AG10803 (cell line): ENCODE measurements at regions not wholly inside any gene's neighbourhood (a gene's known extent, or its start where the extent isn't known, plus 50 kb on each side); places are given as distances from the start of the nearest gene placed in this dataset.

Experiments
- DNase-seq: peaks from one replicate; pipeline ENCODE4 v3.0.0; 2010; ENCODE audit warnings: low read depth
- H3K4me3 ChIP-seq: 2 replicates; pipeline ENCODE4 v1.5.1; 2011; ENCODE audit warnings: mild to moderate bottlenecking, low read length, control low read depth
- TF ChIP-seq, protein P1 (sequence below): conservative IDR thresholded peaks from 2 replicates; pipeline ENCODE4 v1.5.1; 2011; ENCODE audit warnings: mild to moderate bottlenecking, low read length, control low read depth, inconsistent platforms

DNA sequence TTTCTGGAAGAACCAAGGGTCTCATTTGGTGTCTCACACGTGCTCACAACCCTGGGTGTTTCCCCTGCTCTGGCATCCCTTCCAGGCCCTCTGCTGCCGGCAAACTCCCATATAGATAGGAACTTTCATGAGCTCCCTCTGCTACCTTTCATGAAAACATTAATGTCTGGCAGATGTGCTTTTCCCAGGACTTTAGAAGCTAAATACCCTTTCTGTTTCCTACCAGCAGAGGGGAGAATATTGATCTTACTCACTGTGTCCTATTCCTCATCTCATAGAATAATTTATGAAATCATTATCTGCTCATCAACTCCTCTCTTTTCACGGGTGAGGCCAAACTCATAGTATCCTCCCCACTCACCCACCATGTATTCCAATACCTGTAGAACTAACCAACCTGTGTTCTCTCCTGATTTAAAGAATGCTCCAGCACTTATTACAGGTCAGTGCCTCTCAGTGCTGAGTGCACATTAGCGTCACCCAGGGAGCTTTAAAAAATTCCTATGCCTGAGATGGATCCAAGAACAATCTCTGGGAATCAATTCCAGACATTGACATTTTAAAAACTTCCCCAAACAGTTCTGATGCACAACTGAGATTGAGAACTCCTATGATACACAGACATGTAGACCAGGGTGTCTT is 298.5 kb upstream of the JAG1 start:
- H3K4me3 ChIP-seq: no peak overlapping the region
- DNase-seq: no peak
- TF ChIP-seq, protein P1, sequence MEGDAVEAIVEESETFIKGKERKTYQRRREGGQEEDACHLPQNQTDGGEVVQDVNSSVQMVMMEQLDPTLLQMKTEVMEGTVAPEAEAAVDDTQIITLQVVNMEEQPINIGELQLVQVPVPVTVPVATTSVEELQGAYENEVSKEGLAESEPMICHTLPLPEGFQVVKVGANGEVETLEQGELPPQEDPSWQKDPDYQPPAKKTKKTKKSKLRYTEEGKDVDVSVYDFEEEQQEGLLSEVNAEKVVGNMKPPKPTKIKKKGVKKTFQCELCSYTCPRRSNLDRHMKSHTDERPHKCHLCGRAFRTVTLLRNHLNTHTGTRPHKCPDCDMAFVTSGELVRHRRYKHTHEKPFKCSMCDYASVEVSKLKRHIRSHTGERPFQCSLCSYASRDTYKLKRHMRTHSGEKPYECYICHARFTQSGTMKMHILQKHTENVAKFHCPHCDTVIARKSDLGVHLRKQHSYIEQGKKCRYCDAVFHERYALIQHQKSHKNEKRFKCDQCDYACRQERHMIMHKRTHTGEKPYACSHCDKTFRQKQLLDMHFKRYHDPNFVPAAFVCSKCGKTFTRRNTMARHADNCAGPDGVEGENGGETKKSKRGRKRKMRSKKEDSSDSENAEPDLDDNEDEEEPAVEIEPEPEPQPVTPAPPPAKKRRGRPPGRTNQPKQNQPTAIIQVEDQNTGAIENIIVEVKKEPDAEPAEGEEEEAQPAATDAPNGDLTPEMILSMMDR: 0 out of 2 replicates have a peak, but pooled peaks have one; percentile 11

DNA sequence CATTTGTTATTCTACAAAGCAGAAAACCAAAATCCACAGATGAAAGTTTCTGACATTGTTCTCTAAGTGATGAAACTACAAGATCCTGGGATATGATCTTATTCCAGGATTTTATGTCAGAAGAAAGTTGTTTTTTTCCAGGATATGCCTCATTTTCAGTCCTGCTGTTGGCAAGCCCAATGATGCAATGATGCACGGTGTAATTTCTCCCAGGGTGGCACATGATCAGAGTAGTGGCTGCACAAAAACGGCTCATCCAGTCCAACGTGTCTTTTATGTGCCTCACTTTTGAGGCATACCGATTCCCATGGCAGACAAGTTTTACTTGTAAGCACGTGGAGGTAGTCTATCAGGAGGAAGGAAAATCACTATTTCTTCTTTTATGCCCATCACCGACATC is 302.3 kb upstream of the JAG1 start:
- DNase-seq: no peak
- H3K4me3 ChIP-seq: no peak overlapping the region
- TF ChIP-seq, protein P1: no peak

DNA sequence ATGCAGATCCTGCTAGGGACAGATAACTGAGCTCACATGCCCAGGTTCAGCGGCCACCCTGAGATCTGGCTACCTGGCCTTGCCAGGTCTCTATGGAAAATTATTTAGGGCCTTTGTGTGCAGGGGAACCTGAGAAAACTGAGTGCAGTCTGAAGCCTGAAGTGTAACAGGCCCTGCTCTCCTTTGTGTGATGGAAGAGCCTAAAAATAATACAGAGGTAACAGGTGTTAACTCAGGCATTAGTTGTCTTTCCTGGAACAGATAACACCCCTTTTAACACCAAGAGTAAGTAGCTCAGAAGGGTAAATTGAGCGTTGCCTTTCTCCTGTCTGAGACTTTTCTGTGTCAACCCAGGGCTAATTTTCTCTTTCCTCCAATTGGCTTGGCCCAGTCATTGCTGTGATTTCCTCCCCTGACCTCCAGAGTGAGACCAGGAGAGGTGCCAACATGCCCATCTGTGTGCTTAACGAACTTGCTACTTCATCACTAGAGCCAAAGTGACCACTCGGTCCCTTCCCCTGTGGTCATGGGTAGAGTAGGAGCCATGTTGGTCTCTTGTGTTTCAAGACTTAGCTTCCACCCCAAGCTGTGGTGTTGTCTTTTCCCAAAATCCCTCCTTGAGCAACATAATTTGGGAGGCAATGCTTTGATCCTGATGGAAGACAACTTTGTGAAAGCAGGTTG is 304.4 kb upstream of the JAG1 start:
- TF ChIP-seq, protein P1: no peak
- DNase-seq: no peak
- no peak overlapping the region for H3K4me3 ChIP-seq

DNA sequence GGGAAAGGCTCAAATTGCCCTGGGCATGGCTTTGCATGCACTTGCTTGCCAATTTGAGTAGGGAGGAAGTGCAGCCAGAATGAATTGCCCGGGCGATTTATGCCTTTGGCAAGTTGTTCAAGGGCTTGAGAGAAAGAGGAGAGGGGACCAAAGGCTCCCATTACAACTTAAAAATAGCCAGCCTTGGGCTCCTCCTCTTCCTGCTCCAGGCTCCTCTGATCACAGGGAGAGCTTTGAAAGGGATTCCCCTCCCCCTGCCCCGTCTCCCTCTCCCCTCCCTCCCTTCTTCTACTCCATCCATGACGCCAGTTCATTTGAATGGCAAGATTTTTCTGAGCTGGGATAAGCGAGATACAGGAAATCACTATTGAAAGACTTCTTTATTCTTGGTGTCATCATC is 304.9 kb upstream of the JAG1 start:
- TF ChIP-seq, protein P1: no peak
- no peak for DNase-seq

DNA sequence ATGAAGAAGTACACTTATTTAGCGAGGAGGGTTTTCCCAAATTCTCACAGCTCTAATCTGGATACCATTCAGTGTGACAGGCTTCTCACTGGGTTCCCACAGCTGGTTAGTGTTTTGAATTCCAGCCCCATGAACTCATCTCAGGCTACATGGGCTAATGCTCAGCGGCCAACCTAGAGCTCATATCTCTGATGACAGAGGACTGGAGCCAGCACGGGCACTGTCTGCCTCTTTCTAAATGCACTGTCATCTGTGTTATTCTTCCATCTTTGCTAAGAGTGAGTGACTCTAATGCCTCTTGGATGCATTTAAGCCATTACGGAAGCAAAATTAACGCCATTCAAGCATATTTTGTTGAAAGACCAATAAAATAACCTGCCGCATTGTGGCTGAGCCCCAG is 308.9 kb upstream of the JAG1 start:
- H3K4me3 ChIP-seq: no peak overlapping the region
- TF ChIP-seq, protein P1: no peak
- DNase-seq: peak; percentile 93

More for the DNA sequence above, 304.9 kb upstream of the JAG1 start:
- H3K4me3 ChIP-seq: no peak overlapping the region

DNA sequence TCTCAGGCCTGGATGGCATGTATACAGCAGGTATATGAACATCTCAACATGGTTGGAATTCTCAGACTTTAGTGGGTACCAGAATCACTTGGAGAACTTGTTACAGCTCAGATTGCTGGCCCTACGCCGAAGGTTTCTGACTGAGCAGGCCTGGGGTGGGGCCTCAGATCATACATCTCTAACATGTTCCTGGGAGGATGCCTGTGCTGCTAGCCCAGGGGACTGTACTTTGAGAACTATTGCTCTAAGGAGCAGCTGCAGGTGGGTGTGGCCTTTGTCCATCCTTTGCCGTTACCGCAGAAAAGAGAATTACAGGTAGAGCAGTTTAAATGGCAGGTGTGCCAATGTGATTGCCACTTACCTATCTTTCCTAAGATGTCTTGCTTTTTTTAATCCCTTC is 310.5 kb upstream of the JAG1 start:
- no peak for DNase-seq
- H3K4me3 ChIP-seq: no peak overlapping the region
- TF ChIP-seq, protein P1: no peak

DNA sequence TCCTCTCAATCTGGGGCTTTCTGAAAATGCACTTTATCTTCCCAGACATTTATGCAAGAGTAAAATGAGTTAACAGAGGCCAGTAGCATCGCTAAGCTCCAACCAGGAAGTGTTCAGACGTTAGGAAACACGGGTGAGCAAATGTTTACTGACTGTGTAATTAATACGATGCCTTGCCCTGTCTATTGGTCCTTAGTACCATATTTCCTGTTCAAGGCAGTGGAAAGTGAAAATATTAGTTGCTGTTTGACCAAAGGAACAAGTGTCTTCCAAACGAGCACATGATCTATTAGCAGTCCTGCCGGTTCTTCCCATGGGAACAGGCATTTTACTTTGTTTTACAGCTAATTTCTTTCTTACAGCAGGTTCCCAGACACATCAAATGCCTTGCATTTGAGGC is 311.1 kb upstream of the JAG1 start:
- no peak for DNase-seq
- H3K4me3 ChIP-seq: no peak overlapping the region
- TF ChIP-seq, protein P1: no peak
